Heart right ventricle (tissue), 16 donors: ENCODE measurements at regions not wholly inside any gene's neighbourhood (a gene's known extent, or its start where the extent isn't known, plus 50 kb on each side); places are given as distances from the start of the nearest gene placed in this dataset.

Experiments used
- ATAC-seq, 8 donors: fragments of 200-7000 bp; cut with Tn5 transposase; one replicate each; pipeline ENCODE4 v1.9.1; 2020; ENCODE audit warnings: mild to moderate bottlenecking in 8 of 8, moderate library complexity in 8 of 8, moderate number of reproducible peaks in 1 of 8
- DNase-seq, 2 donors: peaks; one replicate each; pipeline ENCODE4 v3.0.0-alpha.2; 2020
- H3K27ac ChIP-seq, 10 donors: fragments of 200-600 bp; sonication (generic) in 2 of 10; one replicate each; pipeline versions ENCODE4 v1.5.0 to v1.8.0; 2020 to 2022; ENCODE audit warnings: mild to moderate bottlenecking in 3 of 10
- H3K27me3 ChIP-seq, 7 donors: fragments of 200-600 bp; one replicate each; pipeline ENCODE4 v1.8.0; 2021 to 2022; ENCODE audit warnings: mild to moderate bottlenecking in 2 of 7
- H3K36me3 ChIP-seq, 9 donors: fragments of 200-600 bp; sonication (generic) in 1 of 9; one replicate each; pipeline versions ENCODE4 v1.5.0 to v1.8.0; 2020 to 2022; ENCODE audit warnings: mild to moderate bottlenecking in 2 of 9
- H3K4me1 ChIP-seq, 9 donors: fragments of 200-600 bp; sonication (generic) in 1 of 9; one replicate each; pipeline versions ENCODE4 v1.5.0 to v1.8.0; 2020 to 2022; ENCODE audit warnings: mild to moderate bottlenecking in 4 of 9
- H3K4me3 ChIP-seq, 10 donors: fragments of 200-600 bp; sonication (generic) in 2 of 10; one replicate each; pipeline versions ENCODE4 v1.5.0 to v1.8.0; 2020 to 2022; ENCODE audit warnings: mild to moderate bottlenecking in 7 of 10, moderate library complexity in 2 of 10
- H3K9me3 ChIP-seq, 11 donors: fragments of 200-600 bp in 10 of 11; sonication (generic) in 2 of 11; one replicate each; pipeline versions ENCODE4 v1.5.0 to v1.8.0; 2013 to 2022; ENCODE audit warnings: mild to moderate bottlenecking in 2 of 11, control low read depth in 1 of 11, moderate library complexity in 1 of 11
- WGBS, 2 donors: extraction: QIAGEN DNeasy Blood & Tissue Kit; methylation state at CpG; one replicate each; pipeline ENCODE4 v1.1.7; 2013; ENCODE audit warnings: inconsistent platforms in 1 of 2; 5-methylcytosine and 5-hydroxymethylcytosine counted together
- intact Hi-C, 10 donors: fragments of 100-400 bp; cut with DNase I; formaldehyde crosslinking; loops; one replicate each; pipeline versions ENCODE4 v1.11.1 to v1.14.2; 2022
- TF ChIP-seq, protein P1 (sequence below), 9 donors: fragments of 200-600 bp; sonication (generic) in 2 of 9; IDR thresholded peaks; one replicate each; pipeline versions ENCODE4 v1.5.0 to v1.8.0; 2021 to 2022; ENCODE audit warnings: antibody characterized with exemption in 9 of 9, mild to moderate bottlenecking in 5 of 9, moderate library complexity in 1 of 9
- donor health status: Arrhythmogenic right ventricular cardiomyopathy.
- donor health status: ischemic (EF 13 %, LVEDD 7.1; RV severe dilation, severe dysfunction).
- donor health status: healthy with polysubstance abuse.
- donor health status: DM: no; HTN: yes; CAD: no.
- donor health status: DM: no; HTN: no; CAD: no.
- donor health status: ischemic (EF 25% LVEDD 6.9; RV normal size, moderate dysfunction).
- donor health status: ischemic (EF 25% LVEDD 5.7; RV mildly dilated, moderate dysfunction).
- donor health status: healthy.
- donor health status: DM: yes; HTN: yes; CAD: no.
- donor health status: Ischemic cardiomyopathy.
- donor health status: ischemic (EF 35%, LVEDD 5.7; RV mildly dilated, moderate dysfunction).
- donor health status: nonischemic (EF 11% LVEDD 7.7; RV severe dilation, severe dysfunction).
- donor health status: DM: yes; HTN: yes; CAD: no.
- donor health status: PGD.
- donor health status: ischemic (EF 29% LVEDD 5.4; RV normal size, mild dysfunction).
- donor health status: nonischemic (EF 23%, LVEDD 6.1; RV moderate dilation, normal function).

DNA sequence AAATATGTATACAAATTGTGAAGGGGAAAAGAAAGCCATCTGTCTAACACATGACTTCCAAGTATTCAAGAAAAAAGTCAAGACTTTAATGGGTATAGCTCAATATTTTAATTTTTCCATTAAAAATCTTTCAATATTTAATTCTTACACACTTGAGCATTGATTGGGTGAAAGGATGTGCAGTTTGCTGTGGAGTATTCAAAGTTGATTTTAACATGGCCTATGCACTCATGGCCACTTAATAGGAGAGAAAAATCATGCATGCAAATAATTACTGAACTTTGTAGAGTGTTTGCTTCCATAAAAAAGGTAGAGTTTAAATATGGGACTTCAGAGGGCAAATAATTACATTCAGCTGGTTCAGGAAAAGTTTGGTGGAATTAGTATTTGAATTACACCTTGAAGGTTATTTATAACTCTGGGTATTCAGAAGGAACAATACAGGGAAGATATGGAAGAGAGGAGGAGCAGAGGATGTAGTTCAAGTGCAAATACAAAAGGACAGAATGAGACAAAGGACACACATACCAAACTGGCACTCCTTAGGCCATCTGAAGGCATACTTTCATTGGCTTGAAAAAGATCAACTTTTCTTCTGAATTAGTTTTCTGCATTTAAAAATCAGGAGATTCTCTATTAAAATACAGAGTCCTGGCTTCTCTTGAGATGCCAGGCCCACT lies 90.1 kb downstream of the OTOL1 start:
- Histone ChIP-seq H3K4me3 (no peak overlapping the region), H3K27me3 (no peaks in the 10 kb centered on the region), H3K27ac (no peak overlapping the region), H3K36me3 (no peaks in the 10 kb centered on the region), H3K4me1 (no peaks in the 10 kb centered on the region), H3K9me3 (peaks cover 0 to 12% (median 0%) of the 10 kb centered on the region in 11 donors)
- intact Hi-C loops: no loop called here
- TF ChIP-seq, protein P1, sequence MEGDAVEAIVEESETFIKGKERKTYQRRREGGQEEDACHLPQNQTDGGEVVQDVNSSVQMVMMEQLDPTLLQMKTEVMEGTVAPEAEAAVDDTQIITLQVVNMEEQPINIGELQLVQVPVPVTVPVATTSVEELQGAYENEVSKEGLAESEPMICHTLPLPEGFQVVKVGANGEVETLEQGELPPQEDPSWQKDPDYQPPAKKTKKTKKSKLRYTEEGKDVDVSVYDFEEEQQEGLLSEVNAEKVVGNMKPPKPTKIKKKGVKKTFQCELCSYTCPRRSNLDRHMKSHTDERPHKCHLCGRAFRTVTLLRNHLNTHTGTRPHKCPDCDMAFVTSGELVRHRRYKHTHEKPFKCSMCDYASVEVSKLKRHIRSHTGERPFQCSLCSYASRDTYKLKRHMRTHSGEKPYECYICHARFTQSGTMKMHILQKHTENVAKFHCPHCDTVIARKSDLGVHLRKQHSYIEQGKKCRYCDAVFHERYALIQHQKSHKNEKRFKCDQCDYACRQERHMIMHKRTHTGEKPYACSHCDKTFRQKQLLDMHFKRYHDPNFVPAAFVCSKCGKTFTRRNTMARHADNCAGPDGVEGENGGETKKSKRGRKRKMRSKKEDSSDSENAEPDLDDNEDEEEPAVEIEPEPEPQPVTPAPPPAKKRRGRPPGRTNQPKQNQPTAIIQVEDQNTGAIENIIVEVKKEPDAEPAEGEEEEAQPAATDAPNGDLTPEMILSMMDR (IDR thresholded peaks at IDR 0.05): no peak
- ATAC-seq: no peak
- no peak for DNase-seq

DNA sequence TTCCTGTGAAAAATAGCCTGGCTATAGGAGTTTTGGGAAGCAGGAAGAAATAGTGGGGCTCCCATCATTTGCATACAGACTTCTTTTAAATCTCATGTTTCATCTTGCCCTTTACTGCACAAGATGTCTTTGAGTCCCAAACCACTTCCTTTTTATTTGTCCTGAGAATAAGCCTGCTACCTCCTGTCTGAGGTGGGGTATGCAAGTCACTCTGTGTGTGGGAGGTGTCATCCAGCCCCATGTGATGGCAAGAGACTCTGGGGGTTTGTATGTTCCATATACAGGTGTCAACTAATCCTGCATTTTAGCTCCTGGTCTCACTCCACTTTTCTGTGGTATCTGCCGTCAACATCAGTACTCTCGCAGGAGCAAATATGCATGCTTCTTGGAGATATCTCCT lies 102.0 kb downstream of the OTOL1 start:
- Histone ChIP-seq H3K9me3 (no peaks in the 10 kb centered on the region), H3K4me1 (no peaks in the 10 kb centered on the region), H3K27ac (no peak overlapping the region), H3K4me3 (no peak overlapping the region), H3K27me3 (no peaks in the 10 kb centered on the region), H3K36me3 (no peaks in the 10 kb centered on the region)
- DNase-seq (no peak), ATAC-seq (no peak)
- intact Hi-C loops: no loop called here
- TF ChIP-seq, protein P1 (IDR thresholded peaks at IDR 0.05): no peak
- WGBS, 2 donors: 85 to 86% methylated on average over 2 of the region's 2 CpGs

DNA sequence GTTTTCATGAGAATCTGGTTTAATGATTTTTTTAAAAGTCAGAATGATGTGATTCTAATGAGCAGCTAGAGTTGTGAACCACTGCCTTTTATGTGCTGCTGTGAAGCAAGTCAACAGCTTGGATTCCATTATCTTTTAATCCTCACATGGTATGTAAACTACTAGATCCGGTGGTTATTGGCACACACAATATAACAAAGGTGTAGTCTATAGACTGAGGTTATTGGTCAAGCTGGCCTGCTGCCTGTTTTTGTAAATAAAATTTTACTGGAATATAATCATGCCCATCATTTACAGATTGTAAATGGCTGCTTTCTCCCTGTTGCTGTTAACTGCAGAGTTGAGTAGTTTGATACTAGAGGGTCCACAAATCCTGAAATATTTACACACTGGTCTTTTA lies 103.1 kb downstream of the OTOL1 start:
- Histone ChIP-seq H3K4me3 (no peak overlapping the region), H3K27me3 (no peaks in the 10 kb centered on the region), H3K9me3 (no peaks in the 10 kb centered on the region), H3K4me1 (no peaks in the 10 kb centered on the region), H3K27ac (no peak overlapping the region), H3K36me3 (no peaks in the 10 kb centered on the region)
- TF ChIP-seq, protein P1 (IDR thresholded peaks at IDR 0.05): no peak
- intact Hi-C loops: no loop called here
- WGBS, 2 donors: 37 to 54% methylated on average over 1 of the region's 1 CpG
- DNase-seq: no peak
- ATAC-seq: no peak

DNA sequence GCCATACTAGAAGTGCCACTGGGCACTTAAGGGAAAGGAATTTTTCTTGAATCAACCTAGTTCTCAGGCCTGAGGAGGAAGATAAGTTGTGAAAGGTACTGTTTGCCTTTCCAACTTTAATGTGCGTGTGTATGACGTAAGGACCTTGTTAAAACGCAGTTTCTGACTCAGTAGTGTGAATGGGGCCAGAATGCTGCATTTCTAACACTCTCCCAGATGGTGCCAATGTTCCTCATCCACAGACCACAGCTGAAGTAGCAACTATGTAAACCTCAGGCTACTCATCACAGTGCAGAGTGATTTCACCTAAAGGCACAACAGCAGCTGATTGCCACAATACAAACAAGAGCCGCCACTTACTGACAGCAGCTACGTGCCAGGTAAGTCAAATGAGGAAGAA lies 103.6 kb downstream of the OTOL1 start:
- H3K9me3 ChIP-seq: no peaks in the 10 kb centered on the region
- no peaks in the 10 kb centered on the region for H3K36me3 ChIP-seq
- ATAC-seq (no peak), DNase-seq (no peak)
- TF ChIP-seq, protein P1 (IDR thresholded peaks at IDR 0.05): no peak
- H3K27ac ChIP-seq: no peak overlapping the region
- H3K27me3 ChIP-seq: no peaks in the 10 kb centered on the region
- H3K4me3 ChIP-seq: no peak overlapping the region
- H3K4me1 ChIP-seq: no peaks in the 10 kb centered on the region
- intact Hi-C loops: no loop called here
- WGBS, 2 donors: 79 to 81% methylated on average over 5 of the region's 5 CpGs
